Peyer's patch (tissue), 4 donors: ENCODE measurements at regions not wholly inside any gene's neighbourhood (a gene's known extent, or its start where the extent isn't known, plus 50 kb on each side); places are given as distances from the start of the nearest gene placed in this dataset.

ENCODE experiments used
- DNase-seq, 3 donors: peaks; one replicate each; pipeline ENCODE4 v3.0.0-alpha.2; 2017 to 2019
- H3K27ac ChIP-seq, 4 donors: fragments of 200-600 bp; sonication (generic); one replicate each; pipeline ENCODE4 v1.5.1; 2016 to 2019
- H3K27me3 ChIP-seq, 2 donors: fragments of 200-600 bp; sonication (generic); one replicate each; pipeline ENCODE4 v1.5.1; 2019
- H3K36me3 ChIP-seq, 3 donors: fragments of 200-600 bp; sonication (generic); one replicate each; pipeline ENCODE4 v1.5.1; 2016 to 2019
- H3K4me1 ChIP-seq, 4 donors: fragments of 200-600 bp; sonication (generic); one replicate each; pipeline ENCODE4 v1.5.1; 2016 to 2019
- H3K4me3 ChIP-seq, 4 donors: fragments of 200-600 bp; sonication (generic); 1 replicate in 3 of 4; 2 replicates in 1 of 4; pipeline ENCODE4 v1.5.1; 2016 to 2019; ENCODE audit warnings: mild to moderate bottlenecking in 1 of 4
- H3K9me3 ChIP-seq, 4 donors: fragments of 200-600 bp; sonication (generic); one replicate each; pipeline ENCODE4 v1.5.1; 2016 to 2019; ENCODE audit warnings: mild to moderate bottlenecking in 1 of 4
- CTCF ChIP-seq, 6 experiments: fragments of 450-650 bp in 4 of 6; fragments of 200-600 bp in 2 of 6; sonication (generic) in 1 of 6; IDR thresholded peaks; one replicate each; pipeline ENCODE4 v1.5.1; 2017 to 2019; ENCODE audit warnings: antibody characterized with exemption in 6 of 6, mild to moderate bottlenecking in 3 of 6, moderate library complexity in 1 of 6
- POLR2A ChIP-seq, 2 donors: fragments of 450-650 bp; IDR thresholded peaks; one replicate each; pipeline ENCODE4 v1.5.1; 2017; ENCODE audit warnings: antibody characterized with exemption in 2 of 2, mild to moderate bottlenecking in 2 of 2, moderate library complexity in 2 of 2

- Histone ChIP-seq H3K36me3 (no peaks in the 10 kb centered on the region), H3K9me3 (no peaks in the 10 kb centered on the region), H3K4me1 (no peaks in the 10 kb centered on the region), H3K4me3 (no peak overlapping the region), H3K27me3 (no peaks in the 10 kb centered on the region), H3K27ac (no peak overlapping the region)
- no peak for TF ChIP-seq POLR2A (IDR thresholded peaks at IDR 0.05)
- no peak for TF ChIP-seq CTCF (IDR thresholded peaks at IDR 0.05)
- no peak for DNase-seq
These were observed 308.2 kb upstream of the RORA start for GRCh38 chr15:61537337-61537736.

GRCh38 chr15:61534986-61535385, 305.9 kb upstream of the RORA start:
- no peaks in the 10 kb centered on the region for H3K36me3 ChIP-seq
- no peak overlapping the region for H3K27ac ChIP-seq
- H3K4me3 ChIP-seq, result no peak overlapping the region
- no peak for TF ChIP-seq POLR2A (IDR thresholded peaks at IDR 0.05)
- no peak for TF ChIP-seq CTCF (IDR thresholded peaks at IDR 0.05)
- no peaks in the 10 kb centered on the region for H3K27me3 ChIP-seq
- no peak for DNase-seq
- H3K9me3 ChIP-seq, result no peaks in the 10 kb centered on the region
- no peaks in the 10 kb centered on the region for H3K4me1 ChIP-seq

- no peaks in the 10 kb centered on the region for H3K27me3 ChIP-seq
- DNase-seq, result no peak
- no peaks in the 10 kb centered on the region for H3K36me3 ChIP-seq
- no peaks in the 10 kb centered on the region for H3K4me1 ChIP-seq
- TF ChIP-seq CTCF (IDR thresholded peaks at IDR 0.05) (no peak), POLR2A (IDR thresholded peaks at IDR 0.05) (no peak)
- no peaks in the 10 kb centered on the region for H3K9me3 ChIP-seq
- H3K4me3 ChIP-seq, result no peak overlapping the region
- no peak overlapping the region for H3K27ac ChIP-seq
These were observed 301.7 kb upstream of the RORA start for GRCh38 chr15:61530769-61531168.

- no peaks in the 10 kb centered on the region for H3K9me3 ChIP-seq
- H3K4me3 ChIP-seq, result no peak overlapping the region
- no peak overlapping the region for H3K27ac ChIP-seq
- TF ChIP-seq CTCF (IDR thresholded peaks at IDR 0.05), result no peak
- no peak for TF ChIP-seq POLR2A (IDR thresholded peaks at IDR 0.05)
- H3K27me3 ChIP-seq, result no peaks in the 10 kb centered on the region
- H3K36me3 ChIP-seq, result no peaks in the 10 kb centered on the region
- no peak for DNase-seq
- no peaks in the 10 kb centered on the region for H3K4me1 ChIP-seq
These were observed 299.4 kb upstream of the RORA start for GRCh38 chr15:61528581-61528910.

GRCh38 chr15:61527836-61528580, 298.9 kb upstream of the RORA start:
- TF ChIP-seq CTCF (IDR thresholded peaks at IDR 0.05) (no peak), POLR2A (IDR thresholded peaks at IDR 0.05) (no peak)
- DNase-seq, result no peak
- Histone ChIP-seq H3K27ac (no peak overlapping the region), H3K36me3 (no peaks in the 10 kb centered on the region), H3K4me3 (no peak overlapping the region), H3K27me3 (no peaks in the 10 kb centered on the region), H3K9me3 (no peaks in the 10 kb centered on the region), H3K4me1 (no peaks in the 10 kb centered on the region)

- Histone ChIP-seq H3K27ac (no peak overlapping the region), H3K36me3 (no peaks in the 10 kb centered on the region), H3K4me3 (no peak overlapping the region), H3K9me3 (no peaks in the 10 kb centered on the region), H3K4me1 (no peaks in the 10 kb centered on the region), H3K27me3 (no peaks in the 10 kb centered on the region)
- DNase-seq, result no peak
- no peak for TF ChIP-seq POLR2A (IDR thresholded peaks at IDR 0.05)
- no peak for TF ChIP-seq CTCF (IDR thresholded peaks at IDR 0.05)
These were observed 295.4 kb upstream of the RORA start for GRCh38 chr15:61524545-61524944.
